CD14-positive monocyte (primary cell): ENCODE measurements at regions not wholly inside any gene's neighbourhood (a gene's known extent, or its start where the extent isn't known, plus 50 kb on each side); places are given as distances from the start of the nearest gene placed in this dataset.

Experiments
- DNase-seq, 3 donors: peaks; one replicate each; pipeline ENCODE4 v3.0.0-alpha.2; 2011 to 2022
- H2AFZ ChIP-seq: 2 replicates; pipeline ENCODE4 v1.6.0; 2012; ENCODE audit warnings: mild to moderate bottlenecking, low read depth, low read length, inconsistent platforms; ENCODE audit not compliant: insufficient read depth, poor library complexity, severe bottlenecking
- H3K27ac ChIP-seq, 2 donors: 1 replicate in 1 of 2; 2 replicates in 1 of 2; pipeline ENCODE4 v1.5.1; 2012 to 2013; ENCODE audit warnings: low read length in 2 of 2, control low read depth in 1 of 2, inconsistent platforms in 1 of 2, low read depth in 1 of 2, mild to moderate bottlenecking in 1 of 2
- H3K27me3 ChIP-seq, 2 donors: one replicate each; pipeline versions ENCODE4 v1.6.0 to v1.6.1; 2011 to 2013; ENCODE audit warnings: low read length in 2 of 2; ENCODE audit not compliant: control insufficient read depth in 2 of 2, insufficient read depth in 2 of 2
- H3K36me3 ChIP-seq, 2 donors: replicated peaks in 1 of 2; 1 replicate in 1 of 2; 2 replicates in 1 of 2; pipeline versions ENCODE4 v1.5.1 to v1.6.1; 2012 to 2013; ENCODE audit warnings: low read length in 2 of 2, control low read depth in 1 of 2, inconsistent platforms in 1 of 2, mild to moderate bottlenecking in 1 of 2; ENCODE audit not compliant: insufficient read depth in 2 of 2, control insufficient read depth in 1 of 2
- H3K4me1 ChIP-seq, 2 donors: 1 replicate in 1 of 2; 2 replicates in 1 of 2; pipeline versions ENCODE4 v1.5.1 to v1.6.1; 2012 to 2013; ENCODE audit warnings: low read length in 2 of 2, control low read depth in 1 of 2, inconsistent platforms in 1 of 2, mild to moderate bottlenecking in 1 of 2, moderate library complexity in 1 of 2; ENCODE audit not compliant: insufficient read depth in 2 of 2, control insufficient read depth in 1 of 2
- H3K4me2 ChIP-seq: replicated peaks from 2 replicates; pipeline ENCODE3; 2012; ENCODE audit warnings: low read length, moderate library complexity, mild to moderate bottlenecking; ENCODE audit not compliant: poor library complexity, severe bottlenecking; ENCODE audit errors: extremely low read depth
- H3K4me3 ChIP-seq, 3 experiments: fragments of 200-600 bp in 1 of 3; sonication (generic) in 1 of 3; replicated peaks in 1 of 3; 1 replicate in 2 of 3; 2 replicates in 1 of 3; pipeline ENCODE4 v1.5.1; 2011 to 2013; ENCODE audit warnings: low read length in 3 of 3, mild to moderate bottlenecking in 3 of 3, control low read depth in 2 of 3, low read depth in 2 of 3, inconsistent platforms in 1 of 3, moderate library complexity in 1 of 3
- H3K79me2 ChIP-seq: 2 replicates; pipeline ENCODE4 v1.6.0; 2012; ENCODE audit warnings: mild to moderate bottlenecking, control low read depth, inconsistent platforms, low read length, moderate library complexity; ENCODE audit not compliant: insufficient read depth
- H3K9ac ChIP-seq: 2 replicates; pipeline ENCODE4 v1.6.0; 2017; ENCODE audit warnings: low read length, mild to moderate bottlenecking; ENCODE audit not compliant: insufficient read depth, poor library complexity, severe bottlenecking
- H3K9me3 ChIP-seq, 2 donors: replicated peaks in 1 of 2; 1 replicate in 1 of 2; 2 replicates in 1 of 2; pipeline versions ENCODE4 v1.5.1 to v1.6.1; 2012 to 2013; ENCODE audit warnings: low read length in 2 of 2, control low read depth in 1 of 2; ENCODE audit not compliant: control insufficient read depth in 1 of 2, insufficient read depth in 1 of 2
- H4K20me1 ChIP-seq: 2 replicates; pipeline ENCODE4 v1.6.0; 2012; ENCODE audit warnings: mild to moderate bottlenecking, low read length, control low read depth, moderate library complexity; ENCODE audit not compliant: insufficient read depth
- H3K27ac Mint-ChIP-seq, 7 donors: one replicate each; pipeline ENCODE4 v1.8.0; 2020; ENCODE audit warnings: mild to moderate bottlenecking in 7 of 7, mixed read lengths in 7 of 7, moderate library complexity in 6 of 7, inconsistent platforms in 2 of 7
- H3K27me3 Mint-ChIP-seq, 3 donors: one replicate each; pipeline ENCODE4 v1.8.0; 2021 to 2022; ENCODE audit warnings: low read depth in 3 of 3, mild to moderate bottlenecking in 3 of 3, mixed read lengths in 3 of 3, moderate library complexity in 3 of 3, inconsistent platforms in 1 of 3
- H3K36me3 Mint-ChIP-seq, 2 donors: one replicate each; pipeline ENCODE4 v1.8.0; 2020; ENCODE audit warnings: mixed read lengths in 2 of 2, inconsistent platforms in 1 of 2, mild to moderate bottlenecking in 1 of 2
- H3K4me1 Mint-ChIP-seq: one replicate; pipeline ENCODE4 v1.8.0; 2020; ENCODE audit warnings: mild to moderate bottlenecking, mixed read lengths
- H3K4me3 Mint-ChIP-seq, 2 donors: one replicate each; pipeline ENCODE4 v1.8.0; 2020; ENCODE audit warnings: mild to moderate bottlenecking in 2 of 2, mixed read lengths in 2 of 2, moderate library complexity in 1 of 2
- H3K9me3 Mint-ChIP-seq, 7 donors: one replicate each; pipeline ENCODE4 v1.8.0; 2020 to 2022; ENCODE audit warnings: mixed read lengths in 7 of 7, mild to moderate bottlenecking in 6 of 7, moderate library complexity in 6 of 7, inconsistent platforms in 2 of 7
- CTCF ChIP-seq: fragments of 200-600 bp; IDR thresholded peaks from one replicate; pipeline ENCODE4 v1.8.0; 2022; ENCODE audit warnings: antibody characterized with exemption, mild to moderate bottlenecking
- WGBS: methylation state at CpG from one replicate; pipeline ENCODE4 v1.1.5; 2013; ENCODE audit warnings: missing lambda C conversion rate; ENCODE audit not compliant: insufficient coverage; 5-methylcytosine and 5-hydroxymethylcytosine counted together
- intact Hi-C, 2 donors: fragments of 100-400 bp; cut with micrococcal nuclease; formaldehyde crosslinking; loops; one replicate each; pipeline versions ENCODE4 v1.15.0 to v1.15.1; 2023

- Histone ChIP-seq H2AFZ (no peak overlapping the region), H3K4me2 (no peak overlapping the region), H3K4me3 (no peak overlapping the region), H3K4me1 (no peaks in the 10 kb centered on the region), H4K20me1 (no peaks in the 10 kb centered on the region), H3K27ac (no peak overlapping the region), H3K9me3 (no peaks in the 10 kb centered on the region), H3K9ac (no peak overlapping the region), H3K79me2 (no peaks in the 10 kb centered on the region), H3K36me3 (no peaks in the 10 kb centered on the region), H3K27me3 (no peaks in the 10 kb centered on the region)
- H3K9me3 Mint-ChIP-seq, result peaks cover 0 to 8% (median 0%) of the 10 kb centered on the region in 7 donors
- DNase-seq, result no peak
- H3K27me3 Mint-ChIP-seq, result peaks cover 0 to 2% (median 2%) of the 10 kb centered on the region in 3 donors
- no CpG with 5 or more reads among the region's 1 CpG for WGBS
- TF ChIP-seq CTCF, result no peak
- H3K4me3 Mint-ChIP-seq, result no peak overlapping the region
- no peaks in the 10 kb centered on the region for H3K36me3 Mint-ChIP-seq
- H3K27ac Mint-ChIP-seq, result no peak overlapping the region
- no peaks in the 10 kb centered on the region for H3K4me1 Mint-ChIP-seq
- intact Hi-C loops, result no loop called here
Observed at GRCh38 chr12:102331419-102331818, 133.8 kb upstream of the PMCH start.

GRCh38 chr12:102329883-102330282 lies 132.2 kb upstream of the PMCH start:
- Mint-ChIP-seq H3K4me1 (no peaks in the 10 kb centered on the region), H3K27ac (no peak overlapping the region), H3K36me3 (no peaks in the 10 kb centered on the region), H3K4me3 (no peak overlapping the region), H3K9me3 (peaks cover 0 to 8% (median 2%) of the 10 kb centered on the region in 7 donors), H3K27me3 (peaks cover 0 to 2% (median 2%) of the 10 kb centered on the region in 3 donors)
- Histone ChIP-seq H3K9ac (no peak overlapping the region), H2AFZ (no peak overlapping the region), H4K20me1 (no peaks in the 10 kb centered on the region), H3K4me2 (no peak overlapping the region), H3K9me3 (no peaks in the 10 kb centered on the region), H3K79me2 (no peaks in the 10 kb centered on the region), H3K4me3 (no peak overlapping the region), H3K4me1 (no peaks in the 10 kb centered on the region), H3K36me3 (no peaks in the 10 kb centered on the region), H3K27ac (no peak overlapping the region), H3K27me3 (no peaks in the 10 kb centered on the region)
- intact Hi-C loops, result no loop called here
- no peak for DNase-seq
- TF ChIP-seq CTCF, result no peak
